ENCODE measurements at regions not wholly inside any gene's neighbourhood (a gene's known extent, or its start where the extent isn't known, plus 50 kb on each side); places are given as distances from the start of the nearest gene placed in this dataset.

GRCh38 chr7:1349351-1349761 lies 109.9 kb downstream of the MICALL2 start (continued):
- TF ChIP-seq ZNF704 (tag by site-specific recombination; IDR thresholded peaks at IDR 0.05) = no peak
- TF ChIP-seq ZNF280C (tag by site-specific recombination; IDR thresholded peaks at IDR 0.05) = no peak
- TF ChIP-seq MEIS1 (CRISPR knock-in tag; IDR thresholded peaks at IDR 0.05; ENCODE audit: borderline replicate concordance) = no peak
- no peak for TF ChIP-seq ZNF549 (tag by site-specific recombination; IDR thresholded peaks at IDR 0.05)
- TF ChIP-seq ZNF514 (tag by site-specific recombination; IDR thresholded peaks at IDR 0.05) = no peak

GRCh38 chr7:1351881-1352625 lies 107.2 kb downstream of the MICALL2 start:
- no peaks in the 10 kb centered on the region for H3K36me3 ChIP-seq (ENCODE audit: control insufficient read depth in 2 of 2, insufficient read depth in 1 of 2, low read length in 2 of 2)
- no peak overlapping the region for H3K27ac ChIP-seq (ENCODE audit: extremely low read depth, low read depth, low read length)
- H3K9me3 ChIP-seq (ENCODE audit: control insufficient read depth, insufficient read depth, low read depth, low read length) = no peaks in the 10 kb centered on the region
- ChIA-PET CTCF (interaction anchor here (0.6 to 1.4 kb wide), 2 partner anchors 15 to 287 kb away, joined by 3 to 7 read pairs; no protein-coding TSS in a partner anchor), POLR2A (no interaction called here)
- TF ChIP-seq SALL2 (tag by site-specific recombination; IDR thresholded peaks at IDR 0.05; ENCODE audit: borderline replicate concordance) (no peak), ZNF214 (tag by site-specific recombination; IDR thresholded peaks at IDR 0.05; ENCODE audit: borderline replicate concordance) (no peak), ZNF639 (tag by site-specific recombination; IDR thresholded peaks at IDR 0.05) (no peak), WT1 (tag by site-specific recombination; IDR thresholded peaks at IDR 0.05) (no peak), ZNF837 (tag by site-specific recombination; IDR thresholded peaks at IDR 0.05) (no peak), SETDB1 (IDR thresholded peaks at IDR 0.05; ENCODE audit: insufficient read length, low read length) (no peak), ZNF248 (tag by site-specific recombination; IDR thresholded peaks at IDR 0.05) (no peak), ZNF621 (tag by site-specific recombination; IDR thresholded peaks at IDR 0.05) (no peak)
- H3K4me1 ChIP-seq (ENCODE audit: control insufficient read depth, insufficient read depth, low read length) = no peaks in the 10 kb centered on the region
- no peak overlapping the region for H3K4me3 ChIP-seq (ENCODE audit: low read depth, low read length)

GRCh38 chr7:1352656-1353271 lies 106.5 kb downstream of the MICALL2 start:
- Histone ChIP-seq H3K36me3 (ENCODE audit: control insufficient read depth in 2 of 2, insufficient read depth in 1 of 2, low read length in 2 of 2) (no peaks in the 10 kb centered on the region), H3K4me1 (ENCODE audit: control insufficient read depth, insufficient read depth, low read length) (no peaks in the 10 kb centered on the region), H3K4me3 (ENCODE audit: low read depth, low read length) (no peak overlapping the region), H3K27ac (ENCODE audit: extremely low read depth, low read depth, low read length) (no peak overlapping the region), H3K9me3 (ENCODE audit: control insufficient read depth, insufficient read depth, low read depth, low read length) (no peaks in the 10 kb centered on the region)
- CTCF ChIA-PET = no interaction called here
- POLR2A ChIA-PET = no interaction called here
- TF ChIP-seq YY1 (tag by site-specific recombination; IDR thresholded peaks at IDR 0.05) = no peak
- no peak for TF ChIP-seq ZNF621 (tag by site-specific recombination; IDR thresholded peaks at IDR 0.05)
- TF ChIP-seq ZNF324 (tag by site-specific recombination; IDR thresholded peaks at IDR 0.05) = no peak
- TF ChIP-seq ZSCAN18 (tag by site-specific recombination; IDR thresholded peaks at IDR 0.05) = no peak
- TF ChIP-seq KLF8 (tag by site-specific recombination; IDR thresholded peaks at IDR 0.05) = no peak
- no peak for TF ChIP-seq ZNF311 (tag by site-specific recombination; IDR thresholded peaks at IDR 0.05; ENCODE audit: borderline replicate concordance)
- TF ChIP-seq AEBP2 (tag by site-specific recombination; IDR thresholded peaks at IDR 0.05; ENCODE audit: borderline replicate concordance) = no peak
- TF ChIP-seq ZNF776 (tag by site-specific recombination; IDR thresholded peaks at IDR 0.05; ENCODE audit: borderline replicate concordance) = no peak

Measured in HEK293 (cell line).